Astrocyte (in vitro differentiated cells and primary cell): ENCODE measurements at regions not wholly inside any gene's neighbourhood (a gene's known extent, or its start where the extent isn't known, plus 50 kb on each side); places are given as distances from the start of the nearest gene placed in this dataset.

Source experiments
- EZH2 ChIP-seq: IDR thresholded peaks from 2 replicates; pipeline ENCODE4 v1.6.1; 2012; ENCODE audit warnings: mild to moderate bottlenecking, low read length, inconsistent platforms; ENCODE audit not compliant: insufficient read depth
- TF ChIP-seq, protein P1 (sequence below): IDR thresholded peaks from 2 replicates; pipeline ENCODE4 v1.5.1; 2011; ENCODE audit warnings: low read depth, mild to moderate bottlenecking, inconsistent platforms, low read length, moderate library complexity; ENCODE audit not compliant: insufficient read depth

DNA sequence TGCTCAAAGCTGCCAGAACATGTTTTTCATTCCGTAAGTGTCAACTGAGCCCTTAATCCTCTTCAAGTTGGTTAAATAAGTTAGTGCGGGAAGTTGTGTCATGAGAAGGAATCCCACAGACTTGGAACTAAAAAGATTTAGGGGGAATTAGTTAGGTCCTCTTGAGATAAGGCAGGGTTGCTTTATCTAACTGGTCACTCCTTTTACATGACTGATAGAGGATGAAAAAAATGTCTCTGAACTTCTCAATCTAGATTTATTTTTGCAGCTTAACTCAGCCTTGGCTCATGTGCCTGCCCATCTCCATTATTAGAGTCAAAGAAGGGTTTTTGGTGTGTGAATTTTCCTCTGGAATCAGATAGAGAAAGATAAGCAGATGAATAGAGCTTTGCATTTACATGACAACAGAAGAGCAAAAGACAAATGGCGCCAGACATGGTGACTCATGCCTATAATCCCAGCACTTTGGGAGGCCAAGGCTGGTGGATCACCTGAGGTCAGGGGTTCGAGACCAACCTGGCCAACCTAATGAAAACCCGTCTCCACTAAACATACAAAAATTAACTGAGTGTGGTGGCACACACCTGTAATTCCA, 882.9 kb downstream of the RPA4 start:
- TF ChIP-seq, protein P1, sequence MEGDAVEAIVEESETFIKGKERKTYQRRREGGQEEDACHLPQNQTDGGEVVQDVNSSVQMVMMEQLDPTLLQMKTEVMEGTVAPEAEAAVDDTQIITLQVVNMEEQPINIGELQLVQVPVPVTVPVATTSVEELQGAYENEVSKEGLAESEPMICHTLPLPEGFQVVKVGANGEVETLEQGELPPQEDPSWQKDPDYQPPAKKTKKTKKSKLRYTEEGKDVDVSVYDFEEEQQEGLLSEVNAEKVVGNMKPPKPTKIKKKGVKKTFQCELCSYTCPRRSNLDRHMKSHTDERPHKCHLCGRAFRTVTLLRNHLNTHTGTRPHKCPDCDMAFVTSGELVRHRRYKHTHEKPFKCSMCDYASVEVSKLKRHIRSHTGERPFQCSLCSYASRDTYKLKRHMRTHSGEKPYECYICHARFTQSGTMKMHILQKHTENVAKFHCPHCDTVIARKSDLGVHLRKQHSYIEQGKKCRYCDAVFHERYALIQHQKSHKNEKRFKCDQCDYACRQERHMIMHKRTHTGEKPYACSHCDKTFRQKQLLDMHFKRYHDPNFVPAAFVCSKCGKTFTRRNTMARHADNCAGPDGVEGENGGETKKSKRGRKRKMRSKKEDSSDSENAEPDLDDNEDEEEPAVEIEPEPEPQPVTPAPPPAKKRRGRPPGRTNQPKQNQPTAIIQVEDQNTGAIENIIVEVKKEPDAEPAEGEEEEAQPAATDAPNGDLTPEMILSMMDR: no peak
- TF ChIP-seq EZH2: no peak
